Spleen (tissue), 11 donors: ENCODE measurements at regions not wholly inside any gene's neighbourhood (a gene's known extent, or its start where the extent isn't known, plus 50 kb on each side); places are given as distances from the start of the nearest gene placed in this dataset.

Experiments
- DNase-seq: peaks from one replicate; pipeline ENCODE4 v3.0.0-alpha.2; 2020
- H3K27ac ChIP-seq, 8 donors: fragments of 200-600 bp; sonication (generic) in 7 of 8; 1 replicate in 4 of 8; 2 replicates in 4 of 8; pipeline versions ENCODE4 v1.5.0 to v1.8.0; 2016 to 2021; ENCODE audit warnings: inconsistent platforms in 4 of 8, mild to moderate bottlenecking in 4 of 8, moderate library complexity in 1 of 8
- H3K27me3 ChIP-seq, 7 donors: fragments of 200-600 bp; sonication (generic) in 6 of 7; replicated peaks in 1 of 7; 1 replicate in 4 of 7; 2 replicates in 3 of 7; pipeline versions ENCODE4 v1.5.0 to v1.8.0; 2016 to 2021; ENCODE audit warnings: inconsistent platforms in 3 of 7, mild to moderate bottlenecking in 1 of 7
- H3K36me3 ChIP-seq, 6 donors: fragments of 200-600 bp; sonication (generic) in 5 of 6; 1 replicate in 4 of 6; 2 replicates in 2 of 6; pipeline versions ENCODE4 v1.5.0 to v1.8.0; 2016 to 2021; ENCODE audit warnings: inconsistent platforms in 2 of 6
- H3K4me1 ChIP-seq, 6 donors: fragments of 200-600 bp; sonication (generic) in 5 of 6; 1 replicate in 3 of 6; 2 replicates in 3 of 6; pipeline versions ENCODE4 v1.5.0 to v1.8.0; 2016 to 2021; ENCODE audit warnings: inconsistent platforms in 3 of 6
- H3K4me3 ChIP-seq, 8 donors: fragments of 200-600 bp; sonication (generic) in 7 of 8; 1 replicate in 4 of 8; 2 replicates in 4 of 8; pipeline versions ENCODE4 v1.5.0 to v1.8.0; 2016 to 2021; ENCODE audit warnings: inconsistent platforms in 4 of 8, mild to moderate bottlenecking in 4 of 8, moderate library complexity in 2 of 8
- H3K9me3 ChIP-seq, 8 donors: fragments of 200-600 bp; sonication (generic) in 7 of 8; 1 replicate in 4 of 8; 2 replicates in 4 of 8; pipeline versions ENCODE4 v1.5.0 to v1.8.0; 2016 to 2021; ENCODE audit warnings: inconsistent platforms in 4 of 8
- POLR2A ChIP-seq, 3 donors: fragments of 450-650 bp; IDR thresholded peaks; one replicate each; pipeline ENCODE4 v1.5.1; 2017; ENCODE audit warnings: antibody characterized with exemption in 3 of 3, mild to moderate bottlenecking in 1 of 3
- POLR2AphosphoS5 ChIP-seq, 3 donors: sonication (generic); formaldehyde crosslinking; IDR thresholded peaks; one replicate each; pipeline ENCODE4 v1.5.1; 2017; ENCODE audit warnings: antibody characterized with exemption in 3 of 3
- WGBS, 5 donors: extraction: QIAGEN DNeasy Blood & Tissue Kit in 3 of 5; methylation state at CpG; one replicate each; pipeline versions ENCODE4 v1.1.5 to v1.1.7; 2013 to 2018; 5-methylcytosine and 5-hydroxymethylcytosine counted together
- intact Hi-C: fragments of 100-400 bp; cut with DNase I; formaldehyde crosslinking; loops from one replicate; pipeline ENCODE4 v1.15.0; 2023; ENCODE audit warnings: low total_unique reads
- TF ChIP-seq, protein P1 (sequence below), 11 experiments: fragments of 200-600 bp in 7 of 11; fragments of 450-650 bp in 4 of 11; sonication (generic) in 4 of 11; IDR thresholded peaks in 8 of 11; conservative IDR thresholded peaks in 3 of 11; 1 replicate in 7 of 11; 2 replicates in 4 of 11; pipeline versions ENCODE4 v1.4.0 to v1.8.0; 2016 to 2021; ENCODE audit warnings: antibody characterized with exemption in 11 of 11, inconsistent platforms in 4 of 11, mild to moderate bottlenecking in 1 of 11
- donor health status: healthy with polysubstance abuse.
- donor health status: DM: no; HTN: no; CAD: no; lungs with moderate emphysema.
- donor health status: DM: no; HTN: no; CAD: no.
- donor health status: Bipolar disorder and iron deficiency.
- donor health status: healthy.
- donor health status: DM: no; HTN: no; CAD: no.
- donor health status: DM: yes; HTN: yes; CAD: no.

DNA sequence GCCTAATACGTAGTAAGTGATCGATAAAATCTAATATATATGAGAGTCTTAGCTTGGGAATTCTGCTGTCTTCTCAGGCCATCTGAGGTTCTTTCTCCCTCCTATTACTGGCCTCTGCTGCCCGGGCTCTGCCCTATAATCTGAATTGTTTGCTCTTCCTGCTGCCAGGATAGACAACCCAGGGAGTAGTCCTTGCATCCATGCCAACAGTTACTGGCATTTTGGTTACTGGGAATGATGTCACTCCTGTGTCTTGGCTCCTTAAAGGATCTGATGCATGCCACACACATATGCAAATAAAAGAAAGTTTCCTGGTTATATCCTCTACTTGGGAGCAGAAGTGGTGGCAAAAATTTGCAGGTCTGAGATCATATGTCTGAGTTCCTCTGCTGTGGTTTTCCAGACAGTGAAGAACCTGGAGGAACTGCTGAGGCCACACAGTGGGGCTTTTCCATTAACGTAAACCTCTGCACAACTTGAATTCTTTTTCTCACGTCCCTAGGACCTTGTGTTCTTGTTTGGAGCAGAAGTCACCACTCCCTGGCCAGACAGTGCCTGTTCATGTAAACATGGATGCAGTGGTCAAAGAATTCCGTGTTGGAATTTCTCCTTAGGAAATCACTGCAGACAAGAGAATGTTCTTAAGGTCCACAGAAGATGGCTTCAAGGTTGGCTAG lies 320.6 kb upstream of the TBX3 start:
- H3K4me1 ChIP-seq = peaks cover 0 to 4% (median 0%) of the 10 kb centered on the region in 6 donors
- H3K36me3 ChIP-seq = no peaks in the 10 kb centered on the region
- DNase-seq = no peak
- H3K27ac ChIP-seq = no peak overlapping the region
- H3K27me3 ChIP-seq = peaks cover 0 to 7% (median 0%) of the 10 kb centered on the region in 7 donors
- intact Hi-C loops = no loop called here
- no peak for TF ChIP-seq POLR2AphosphoS5 (IDR thresholded peaks at IDR 0.05)
- no peak for TF ChIP-seq POLR2A (IDR thresholded peaks at IDR 0.05)
- TF ChIP-seq, protein P1, sequence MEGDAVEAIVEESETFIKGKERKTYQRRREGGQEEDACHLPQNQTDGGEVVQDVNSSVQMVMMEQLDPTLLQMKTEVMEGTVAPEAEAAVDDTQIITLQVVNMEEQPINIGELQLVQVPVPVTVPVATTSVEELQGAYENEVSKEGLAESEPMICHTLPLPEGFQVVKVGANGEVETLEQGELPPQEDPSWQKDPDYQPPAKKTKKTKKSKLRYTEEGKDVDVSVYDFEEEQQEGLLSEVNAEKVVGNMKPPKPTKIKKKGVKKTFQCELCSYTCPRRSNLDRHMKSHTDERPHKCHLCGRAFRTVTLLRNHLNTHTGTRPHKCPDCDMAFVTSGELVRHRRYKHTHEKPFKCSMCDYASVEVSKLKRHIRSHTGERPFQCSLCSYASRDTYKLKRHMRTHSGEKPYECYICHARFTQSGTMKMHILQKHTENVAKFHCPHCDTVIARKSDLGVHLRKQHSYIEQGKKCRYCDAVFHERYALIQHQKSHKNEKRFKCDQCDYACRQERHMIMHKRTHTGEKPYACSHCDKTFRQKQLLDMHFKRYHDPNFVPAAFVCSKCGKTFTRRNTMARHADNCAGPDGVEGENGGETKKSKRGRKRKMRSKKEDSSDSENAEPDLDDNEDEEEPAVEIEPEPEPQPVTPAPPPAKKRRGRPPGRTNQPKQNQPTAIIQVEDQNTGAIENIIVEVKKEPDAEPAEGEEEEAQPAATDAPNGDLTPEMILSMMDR (IDR thresholded peaks at IDR 0.05 in 8 of 11, conservative IDR thresholded peaks at IDR 0.05 in 3 of 11) = no peak
- WGBS, 5 donors = 69 to 80% (median 74%) methylated on average over 6 of the region's 6 CpGs
- H3K9me3 ChIP-seq = peaks cover 0 to 3% (median 0%) of the 10 kb centered on the region in 8 donors
- no peak overlapping the region for H3K4me3 ChIP-seq

DNA sequence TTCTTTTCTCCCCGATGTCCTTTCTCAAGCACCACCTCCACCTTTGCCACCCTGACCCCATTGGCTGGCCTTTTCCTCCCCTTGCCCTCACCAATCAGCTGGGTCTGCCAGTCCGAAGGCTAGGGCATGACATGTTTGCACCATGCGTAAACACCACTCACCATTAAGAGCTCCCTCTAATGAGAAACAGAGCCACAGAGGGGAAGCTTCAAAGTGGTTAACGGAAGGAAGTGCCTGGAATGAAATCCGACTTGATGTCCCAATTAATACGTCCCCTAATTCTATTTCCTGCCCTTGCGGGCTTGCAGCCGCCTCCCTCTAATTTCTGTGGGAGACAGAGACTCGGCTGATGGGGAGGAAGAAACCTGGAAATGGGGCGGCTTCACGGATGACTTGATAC lies 318.5 kb upstream of the TBX3 start:
- no peak overlapping the region for H3K27ac ChIP-seq
- no peaks in the 10 kb centered on the region for H3K36me3 ChIP-seq
- no peak overlapping the region for H3K4me3 ChIP-seq
- no peaks in the 10 kb centered on the region for H3K9me3 ChIP-seq
- H3K4me1 ChIP-seq = peaks cover 0 to 4% (median 0%) of the 10 kb centered on the region in 6 donors
- no peak for DNase-seq
- TF ChIP-seq POLR2A (IDR thresholded peaks at IDR 0.05) (no peak), POLR2AphosphoS5 (IDR thresholded peaks at IDR 0.05) (no peak)
- TF ChIP-seq, protein P1 (IDR thresholded peaks at IDR 0.05 in 8 of 11, conservative IDR thresholded peaks at IDR 0.05 in 3 of 11) = no peak
- intact Hi-C loops = no loop called here
- peaks cover 0 to 7% (median 0%) of the 10 kb centered on the region in 7 donors for H3K27me3 ChIP-seq
- 44 to 54% (median 46%) methylated on average over 11 of the region's 11 CpGs for WGBS, 5 donors

DNA sequence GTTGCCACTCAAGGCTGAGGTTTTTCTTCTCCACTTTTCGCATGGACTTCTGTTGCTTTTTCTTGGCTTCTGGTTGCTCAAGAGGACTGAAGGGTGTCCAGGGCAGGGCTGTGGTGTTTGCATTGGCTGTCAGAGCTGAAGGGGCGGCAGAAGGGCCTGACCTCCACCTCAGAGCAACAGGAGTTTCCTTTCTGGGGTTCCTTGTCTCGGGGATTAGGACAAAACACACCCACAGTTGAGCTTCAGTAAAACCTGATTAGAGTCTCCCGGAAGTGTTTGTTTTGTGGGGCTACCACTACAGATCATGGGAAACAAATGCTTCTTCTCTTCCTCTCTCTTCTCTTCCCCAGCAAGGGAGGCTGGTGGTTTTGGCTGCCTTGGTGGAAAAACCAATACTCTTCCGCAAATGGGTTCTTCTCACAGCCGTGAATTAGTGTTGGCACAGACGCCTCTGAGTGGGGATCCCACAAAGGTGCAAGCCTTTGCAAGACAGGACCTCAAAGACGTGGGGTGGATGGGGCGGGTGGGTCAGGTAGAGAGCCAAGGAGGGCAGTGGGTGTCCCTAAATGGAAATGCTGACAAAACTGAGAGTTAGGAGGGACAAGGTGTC lies 317.7 kb upstream of the TBX3 start:
- H3K36me3 ChIP-seq = no peaks in the 10 kb centered on the region
- WGBS, 5 donors = 62 to 69% (median 68%) methylated on average over 9 of the region's 9 CpGs
- intact Hi-C loops = no loop called here
- H3K4me1 ChIP-seq = peaks cover 0 to 4% (median 0%) of the 10 kb centered on the region in 6 donors
- peaks cover 0 to 2% (median 0%) of the 10 kb centered on the region in 8 donors for H3K9me3 ChIP-seq
- peaks cover 0 to 7% (median 0%) of the 10 kb centered on the region in 7 donors for H3K27me3 ChIP-seq
- H3K27ac ChIP-seq = no peak overlapping the region
- TF ChIP-seq POLR2AphosphoS5 (IDR thresholded peaks at IDR 0.05) (no peak), POLR2A (IDR thresholded peaks at IDR 0.05) (no peak)
- TF ChIP-seq, protein P1 (IDR thresholded peaks at IDR 0.05 in 8 of 11, conservative IDR thresholded peaks at IDR 0.05 in 3 of 11) = no peak
- no peak overlapping the region for H3K4me3 ChIP-seq
- no peak for DNase-seq

DNA sequence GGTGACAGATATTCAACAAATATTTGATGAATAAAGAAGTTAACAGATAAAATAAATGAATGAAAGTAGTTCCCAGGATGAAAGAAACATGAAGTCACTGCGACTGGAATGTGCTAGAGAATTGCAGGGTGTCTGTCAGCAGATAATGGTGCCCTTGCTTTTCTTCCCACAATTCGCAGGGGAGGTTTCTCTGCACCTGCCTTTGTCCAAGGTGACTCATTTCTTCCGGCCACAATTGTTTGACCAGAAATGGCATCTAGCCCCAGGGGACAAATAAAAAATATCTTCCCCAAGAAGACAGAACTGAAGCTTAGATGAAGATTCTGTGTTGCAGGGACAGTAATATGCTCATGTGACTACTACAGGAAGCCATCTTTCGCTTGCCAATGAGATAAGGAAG lies 316.1 kb upstream of the TBX3 start:
- intact Hi-C loops = no loop called here
- peaks cover 0 to 7% (median 0%) of the 10 kb centered on the region in 7 donors for H3K27me3 ChIP-seq
- DNase-seq = no peak
- WGBS, 5 donors = 48 to 67% (median 58%) methylated on average over 4 of the region's 4 CpGs
- H3K27ac ChIP-seq = no peak overlapping the region
- H3K9me3 ChIP-seq = peaks cover 0 to 17% (median 11%) of the 10 kb centered on the region in 8 donors
- TF ChIP-seq POLR2A (IDR thresholded peaks at IDR 0.05) (no peak), POLR2AphosphoS5 (IDR thresholded peaks at IDR 0.05) (no peak)
- TF ChIP-seq, protein P1 (IDR thresholded peaks at IDR 0.05 in 8 of 11, conservative IDR thresholded peaks at IDR 0.05 in 3 of 11) = no peak
- H3K4me3 ChIP-seq = no peak overlapping the region
- no peaks in the 10 kb centered on the region for H3K36me3 ChIP-seq
- peaks cover 0 to 4% (median 0%) of the 10 kb centered on the region in 6 donors for H3K4me1 ChIP-seq
